BLaER1 treated with 17β-estradiol and CSF1 and Interleukin-3, amounts not matched to agents 10 nM and 100 nM (cell line): ENCODE measurements at regions not wholly inside any gene's neighbourhood (a gene's known extent, or its start where the extent isn't known, plus 50 kb on each side); places are given as distances from the start of the nearest gene placed in this dataset.
A peak's percentile ranks its signal among the peaks of the same experiment; 100 is the strongest.

ENCODE experiments used
- H3K27ac ChIP-seq, 11 experiments: shearing (Covaris generic); formaldehyde crosslinking; 2 replicates each; pipeline ENCODE4 v1.8.1; 2022
- H3K27me3 ChIP-seq, 11 experiments: shearing (Covaris generic); formaldehyde crosslinking; 2 replicates each; pipeline ENCODE4 v1.8.1; 2022
- H3K36me3 ChIP-seq, 11 experiments: shearing (Covaris generic); formaldehyde crosslinking; 2 replicates each; pipeline ENCODE4 v1.8.1; 2022
- H3K4me1 ChIP-seq, 10 experiments: shearing (Covaris generic); formaldehyde crosslinking; 2 replicates each; pipeline ENCODE4 v1.8.1; 2022
- H3K4me2 ChIP-seq, 11 experiments: shearing (Covaris generic); formaldehyde crosslinking; 2 replicates each; pipeline ENCODE4 v1.8.1; 2022
- H3K4me3 ChIP-seq, 10 experiments: shearing (Covaris generic); formaldehyde crosslinking; 2 replicates each; pipeline ENCODE4 v1.8.1; 2022
- H3K9ac ChIP-seq, 11 experiments: shearing (Covaris generic); formaldehyde crosslinking; 2 replicates each; pipeline ENCODE4 v1.8.1; 2022
- H3K9me3 ChIP-seq, 11 experiments: shearing (Covaris generic); formaldehyde crosslinking; replicated peaks in 1 of 11; 2 replicates each; pipeline ENCODE4 v1.8.1; 2022
- H4K20me1 ChIP-seq, 11 experiments: shearing (Covaris generic); formaldehyde crosslinking; 2 replicates each; pipeline ENCODE4 v1.8.1; 2022
- Cebpa-rat ChIP-seq, 11 experiments: shearing (Covaris generic); IDR thresholded peaks; 2 replicates each; pipeline ENCODE4 v1.8.1; 2022

GRCh38 chr15:95520922-95521321 lies 809.6 kb upstream of the NR2F2 start:
- H3K9me3 ChIP-seq, result peaks cover 0 to 4% (median 0%) of the 10 kb centered on the region in 11 experiments; a peak in 1 of 22 replicates
- no peak overlapping the region for H3K4me2 ChIP-seq
- TF ChIP-seq Cebpa-rat (IDR thresholded peaks at IDR 0.05), result no peak
- no peak overlapping the region for H3K27ac ChIP-seq
- no peaks in the 10 kb centered on the region for H3K27me3 ChIP-seq
- H3K4me1 ChIP-seq, result no peaks in the 10 kb centered on the region
- H3K36me3 ChIP-seq, result no peaks in the 10 kb centered on the region
- no peak overlapping the region for H3K9ac ChIP-seq
- H3K4me3 ChIP-seq, result no peak overlapping the region
- no peaks in the 10 kb centered on the region for H4K20me1 ChIP-seq

- Histone ChIP-seq H4K20me1 (no peaks in the 10 kb centered on the region), H3K9ac (no peak overlapping the region), H3K4me1 (no peaks in the 10 kb centered on the region), H3K27me3 (no peaks in the 10 kb centered on the region), H3K27ac (no peak overlapping the region), H3K36me3 (no peaks in the 10 kb centered on the region), H3K4me3 (no peak overlapping the region), H3K9me3 (peaks cover 0 to 6% (median 0%) of the 10 kb centered on the region in 11 experiments; a peak in 1 of 22 replicates), H3K4me2 (no peak overlapping the region)
- no peak for TF ChIP-seq Cebpa-rat (IDR thresholded peaks at IDR 0.05)
Observed at GRCh38 chr15:95522533-95522932, 808.0 kb upstream of the NR2F2 start.

GRCh38 chr15:95528920-95529319 lies 801.6 kb upstream of the NR2F2 start:
- Histone ChIP-seq H3K9me3 (peaks cover 0 to 6% (median 0%) of the 10 kb centered on the region in 11 experiments; a peak in 1 of 22 replicates), H3K36me3 (no peaks in the 10 kb centered on the region), H3K4me2 (no peak overlapping the region), H3K4me3 (no peak overlapping the region), H3K27ac (no peak overlapping the region), H3K9ac (no peak overlapping the region), H3K27me3 (no peaks in the 10 kb centered on the region), H4K20me1 (no peaks in the 10 kb centered on the region), H3K4me1 (no peaks in the 10 kb centered on the region)
- no peak for TF ChIP-seq Cebpa-rat (IDR thresholded peaks at IDR 0.05)

DNA sequence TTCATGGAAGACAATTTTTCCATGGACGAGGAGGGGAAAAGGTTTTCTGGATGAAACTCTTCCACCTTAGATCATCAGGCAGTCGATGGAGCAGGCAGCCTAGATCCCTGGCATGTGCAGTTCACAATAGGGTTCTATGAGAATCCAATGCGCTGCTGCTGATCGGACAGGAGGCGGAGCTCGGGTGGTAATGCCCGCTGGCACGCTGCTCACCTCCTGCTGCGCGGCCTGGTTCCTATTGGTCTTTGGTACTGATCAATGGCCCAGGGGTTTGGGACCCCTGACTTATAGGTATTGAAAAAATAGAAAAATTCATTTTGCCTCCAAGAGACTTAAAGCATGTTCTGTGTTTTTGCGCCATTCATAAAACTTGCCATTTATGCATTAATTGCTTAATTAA lies 793.9 kb upstream of the NR2F2 start:
- Histone ChIP-seq H3K36me3 (no peaks in the 10 kb centered on the region), H3K4me1 (peaks cover 0 to 10% (median 0%) of the 10 kb centered on the region in 10 experiments; a peak in 3 of 20 replicates)
- TF ChIP-seq Cebpa-rat (IDR thresholded peaks at IDR 0.05), result no peak

DNA sequence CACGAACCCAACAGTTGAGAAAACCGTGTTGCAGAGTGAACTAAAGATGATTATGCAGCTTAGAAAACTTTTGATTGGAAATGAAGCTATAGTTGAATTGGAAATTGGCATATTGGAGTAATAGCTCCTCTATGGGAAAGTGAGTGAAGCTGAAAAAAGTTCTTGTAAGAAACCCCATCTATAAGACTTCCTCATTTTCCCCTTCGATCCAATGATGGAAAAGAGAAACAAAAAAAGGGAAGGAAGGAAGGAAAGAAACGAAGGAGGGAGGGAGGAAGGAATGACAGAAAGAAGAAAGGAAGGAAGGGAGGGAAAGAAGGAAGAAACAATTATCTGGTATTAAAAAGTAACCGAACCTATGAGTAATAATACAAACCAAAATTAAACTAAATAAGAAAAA lies 791.8 kb upstream of the NR2F2 start:
- H3K4me1 ChIP-seq, result peaks cover 0 to 10% (median 0%) of the 10 kb centered on the region in 10 experiments; a peak in 3 of 20 replicates
- peak overlapping the region in 1 of 11 experiments; percentile 8; a peak in 1 of 22 replicates for H3K4me2 ChIP-seq
- no peak overlapping the region for H3K4me3 ChIP-seq
- no peaks in the 10 kb centered on the region for H3K9me3 ChIP-seq
- no peaks in the 10 kb centered on the region for H3K27me3 ChIP-seq
- no peaks in the 10 kb centered on the region for H4K20me1 ChIP-seq
- H3K27ac ChIP-seq, result no peak overlapping the region
- TF ChIP-seq Cebpa-rat (IDR thresholded peaks at IDR 0.05), result no peak
- H3K36me3 ChIP-seq, result no peaks in the 10 kb centered on the region
- no peak overlapping the region for H3K9ac ChIP-seq

More for the DNA sequence above, 793.9 kb upstream of the NR2F2 start:
- H3K4me2 ChIP-seq, result no peak overlapping the region
- no peaks in the 10 kb centered on the region for H3K27me3 ChIP-seq
- H4K20me1 ChIP-seq, result no peaks in the 10 kb centered on the region
- H3K9me3 ChIP-seq, result no peaks in the 10 kb centered on the region
- no peak overlapping the region for H3K27ac ChIP-seq
- no peak overlapping the region for H3K4me3 ChIP-seq
- no peak overlapping the region for H3K9ac ChIP-seq

GRCh38 chr15:95541301-95541700 lies 789.2 kb upstream of the NR2F2 start:
- Histone ChIP-seq H3K4me3 (no peak overlapping the region), H3K4me2 (no peak overlapping the region), H3K36me3 (no peaks in the 10 kb centered on the region), H3K4me1 (peaks cover 0 to 10% (median 0%) of the 10 kb centered on the region in 10 experiments; a peak in 3 of 20 replicates), H3K9ac (no peak overlapping the region), H3K9me3 (no peaks in the 10 kb centered on the region), H4K20me1 (no peaks in the 10 kb centered on the region), H3K27me3 (no peaks in the 10 kb centered on the region), H3K27ac (no peak overlapping the region)
- TF ChIP-seq Cebpa-rat (IDR thresholded peaks at IDR 0.05), result no peak

DNA sequence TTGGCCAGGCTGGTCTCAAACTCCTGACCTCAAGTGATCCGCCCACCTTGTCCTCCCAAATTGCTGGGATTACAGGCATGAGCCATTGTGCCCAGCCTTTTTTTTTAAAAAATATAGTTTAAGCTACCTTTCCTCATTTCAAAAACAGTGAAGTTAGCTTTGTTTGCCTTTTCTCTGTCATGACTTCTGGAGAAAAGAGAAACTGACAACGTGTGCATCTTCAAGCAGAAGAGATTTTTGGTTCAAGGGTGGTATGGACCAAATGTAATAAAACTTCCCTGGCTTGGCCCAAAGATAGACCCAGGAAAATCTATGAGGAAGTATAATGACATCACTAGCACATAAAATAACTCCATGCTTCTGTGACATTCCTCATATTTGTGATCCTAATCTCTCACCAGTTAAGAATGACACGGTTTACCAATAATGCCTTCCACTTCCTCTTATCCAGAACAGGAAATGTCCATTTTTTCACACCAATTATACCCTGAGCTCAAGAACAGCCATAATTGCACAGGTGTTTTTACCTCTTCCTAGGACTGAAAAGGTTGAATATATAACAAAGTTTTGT lies 781.2 kb upstream of the NR2F2 start:
- Histone ChIP-seq H3K9me3 (no peaks in the 10 kb centered on the region), H3K4me2 (no peak overlapping the region), H3K4me3 (no peak overlapping the region), H3K36me3 (no peaks in the 10 kb centered on the region), H3K9ac (no peak overlapping the region), H4K20me1 (no peaks in the 10 kb centered on the region), H3K4me1 (no peaks in the 10 kb centered on the region), H3K27me3 (no peaks in the 10 kb centered on the region), H3K27ac (no peak overlapping the region)
- no peak for TF ChIP-seq Cebpa-rat (IDR thresholded peaks at IDR 0.05)

GRCh38 chr15:95550702-95551101 lies 779.8 kb upstream of the NR2F2 start:
- no peak overlapping the region for H3K27ac ChIP-seq
- no peak overlapping the region for H3K4me3 ChIP-seq
- H4K20me1 ChIP-seq, result no peaks in the 10 kb centered on the region
- no peaks in the 10 kb centered on the region for H3K36me3 ChIP-seq
- H3K4me2 ChIP-seq, result no peak overlapping the region
- H3K9me3 ChIP-seq, result no peaks in the 10 kb centered on the region
- no peak for TF ChIP-seq Cebpa-rat (IDR thresholded peaks at IDR 0.05)
- H3K4me1 ChIP-seq, result no peaks in the 10 kb centered on the region
- no peak overlapping the region for H3K9ac ChIP-seq
- no peaks in the 10 kb centered on the region for H3K27me3 ChIP-seq

DNA sequence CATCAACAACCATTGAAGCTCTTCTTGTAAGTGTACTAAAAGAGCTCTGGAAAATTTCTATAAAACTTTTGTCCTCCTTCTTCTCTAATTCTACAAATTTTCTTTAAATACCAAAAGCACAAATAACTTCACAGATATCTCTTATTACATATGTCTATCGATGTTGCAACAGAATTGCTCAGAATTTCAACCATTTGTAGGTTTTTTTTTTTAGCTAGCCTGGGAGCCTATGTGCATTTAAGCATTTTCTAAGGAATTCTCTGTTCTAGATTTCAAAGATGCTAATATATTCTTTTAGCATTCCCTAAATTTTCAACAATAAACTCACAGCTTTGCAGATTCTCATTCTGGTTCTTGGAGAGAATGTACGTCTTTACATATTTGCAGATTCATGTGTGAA lies 774.3 kb upstream of the NR2F2 start:
- no peaks in the 10 kb centered on the region for H3K9me3 ChIP-seq
- no peaks in the 10 kb centered on the region for H4K20me1 ChIP-seq
- no peak overlapping the region for H3K4me3 ChIP-seq
- TF ChIP-seq Cebpa-rat (IDR thresholded peaks at IDR 0.05), result no peak
- H3K9ac ChIP-seq, result no peak overlapping the region
- H3K27ac ChIP-seq, result no peak overlapping the region
- H3K36me3 ChIP-seq, result no peaks in the 10 kb centered on the region
- peaks cover 0 to 15% (median 0%) of the 10 kb centered on the region in 10 experiments; a peak in 8 of 20 replicates for H3K4me1 ChIP-seq
- H3K4me2 ChIP-seq, result no peak overlapping the region
- H3K27me3 ChIP-seq, result no peaks in the 10 kb centered on the region

DNA sequence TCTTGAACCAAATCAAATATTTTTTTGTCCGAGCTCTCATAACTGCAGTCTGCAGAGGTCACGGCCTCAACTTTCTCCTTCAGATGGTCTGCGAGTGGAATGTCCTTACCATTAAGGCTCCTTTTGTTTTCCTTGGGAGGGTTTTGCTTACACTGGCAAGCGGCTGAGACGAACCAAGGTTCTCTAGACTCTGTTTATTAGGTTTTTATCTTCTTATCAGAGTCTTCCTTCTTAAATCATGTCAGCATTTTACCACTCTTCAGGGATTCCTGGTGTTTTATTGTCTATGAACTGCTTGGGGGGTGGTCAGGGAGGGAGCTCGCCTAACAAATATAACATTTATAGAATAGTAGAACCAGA lies 773.7 kb upstream of the NR2F2 start:
- H3K36me3 ChIP-seq, result no peaks in the 10 kb centered on the region
- H4K20me1 ChIP-seq, result no peaks in the 10 kb centered on the region
- peak overlapping the region in 1 of 11 experiments; percentile 24; a peak in 3 of 22 replicates for H3K27ac ChIP-seq
- H3K9ac ChIP-seq, result no peak overlapping the region
- H3K27me3 ChIP-seq, result no peaks in the 10 kb centered on the region
- H3K4me2 ChIP-seq, result peak overlapping the region in 3 of 11 experiments; percentile 32 to 68 (median 34); a peak in 6 of 22 replicates
- H3K9me3 ChIP-seq, result no peaks in the 10 kb centered on the region
- H3K4me3 ChIP-seq, result no peak overlapping the region
- H3K4me1 ChIP-seq, result peaks cover 0 to 15% (median 0%) of the 10 kb centered on the region in 10 experiments; a peak in 8 of 20 replicates
- no peak for TF ChIP-seq Cebpa-rat (IDR thresholded peaks at IDR 0.05)
